B cell (primary cell): ENCODE measurements at regions not wholly inside any gene's neighbourhood (a gene's known extent, or its start where the extent isn't known, plus 50 kb on each side); places are given as distances from the start of the nearest gene placed in this dataset.

Source experiments
- ATAC-seq: fragments of 200-7000 bp; cut with Tn5 transposase; one replicate; pipeline ENCODE4 v1.10.0; 2021; ENCODE audit warnings: low read depth, mild to moderate bottlenecking, moderate number of reproducible peaks, moderate library complexity
- CTCF ChIA-PET: fragments of 350-600 bp; sonication (Branson Sonifier 250); formaldehyde crosslinking; loops from one replicate; lab custom pipeline; 2021; ENCODE audit warnings: antibody characterized with exemption, inconsistent platforms; lab: Charles Lee
- POLR2A ChIA-PET: fragments of 350-600 bp; sonication (Branson Sonifier 250); formaldehyde crosslinking; loops from one replicate; lab custom pipeline; 2021; ENCODE audit warnings: antibody characterized with exemption; lab: Charles Lee
- DNase-seq: peaks from one replicate; pipeline ENCODE4 v3.0.0; 2013
- H2AFZ ChIP-seq: 2 replicates; pipeline ENCODE4 v1.6.1; 2012; ENCODE audit warnings: mild to moderate bottlenecking, low read depth, low read length; ENCODE audit not compliant: insufficient read depth, poor library complexity, severe bottlenecking
- H3K27ac ChIP-seq, 2 donors: 1 replicate in 1 of 2; 2 replicates in 1 of 2; pipeline ENCODE4 v1.5.1; 2012 to 2013; ENCODE audit warnings: low read length in 2 of 2, mild to moderate bottlenecking in 2 of 2, moderate library complexity in 1 of 2
- H3K27me3 ChIP-seq, 4 experiments: fragments of 200-600 bp in 1 of 4; sonication (generic) in 1 of 4; replicated peaks in 1 of 4; 1 replicate in 2 of 4; 2 replicates in 2 of 4; pipeline versions ENCODE4 v1.6.1 to v1.7.0; 2013 to 2016; ENCODE audit warnings: low read length in 3 of 4, mild to moderate bottlenecking in 2 of 4, mixed read lengths in 1 of 4, moderate library complexity in 1 of 4; ENCODE audit not compliant: insufficient read depth in 4 of 4, control insufficient read depth in 3 of 4; ENCODE audit errors: control extremely low read depth in 1 of 4
- H3K36me3 ChIP-seq, 2 experiments: replicated peaks in 1 of 2; 1 replicate in 1 of 2; 2 replicates in 1 of 2; pipeline versions ENCODE4 v1.6.1 to v1.7.1; 2013; ENCODE audit warnings: low read length in 1 of 2; ENCODE audit not compliant: insufficient read depth in 2 of 2, control insufficient read depth in 1 of 2; ENCODE audit errors: control extremely low read depth in 1 of 2, extremely low read depth in 1 of 2
- H3K4me1 ChIP-seq, 2 donors: fragments of 200-600 bp in 1 of 2; sonication (generic) in 1 of 2; 1 replicate in 1 of 2; 2 replicates in 1 of 2; pipeline versions ENCODE4 v1.5.1 to v1.6.1; 2013 to 2017; ENCODE audit warnings: low read length in 2 of 2; ENCODE audit not compliant: control insufficient read depth in 2 of 2, insufficient read depth in 2 of 2
- H3K4me2 ChIP-seq: replicated peaks from 2 replicates; pipeline ENCODE3; 2012; ENCODE audit warnings: mild to moderate bottlenecking, low read depth, low read length; ENCODE audit not compliant: poor library complexity, severe bottlenecking
- H3K4me3 ChIP-seq, 5 experiments: fragments of 200-600 bp in 1 of 5; sonication (generic) in 1 of 5; 1 replicate in 3 of 5; 2 replicates in 2 of 5; pipeline versions ENCODE4 v1.5.1 to v1.7.0; 2011 to 2016; ENCODE audit warnings: low read length in 4 of 5, mild to moderate bottlenecking in 4 of 5, low read depth in 2 of 5, control low read depth in 1 of 5, moderate library complexity in 1 of 5; ENCODE audit not compliant: insufficient read depth in 1 of 5; ENCODE audit errors: control extremely low read depth in 1 of 5, extremely low read depth in 1 of 5
- H3K79me2 ChIP-seq: fragments of 200-600 bp; sonication (generic); one replicate; pipeline ENCODE4 v1.6.0; 2016; ENCODE audit warnings: low read length; ENCODE audit not compliant: control insufficient read depth, insufficient read depth
- H3K9ac ChIP-seq: fragments of 200-600 bp; sonication (generic); 2 replicates; pipeline ENCODE4 v1.6.1; 2017; ENCODE audit warnings: mild to moderate bottlenecking, low read length, moderate library complexity
- H3K9me3 ChIP-seq, 3 donors: one replicate each; pipeline versions ENCODE4 v1.6.1 to v1.7.1; 2013; ENCODE audit warnings: low read length in 2 of 3; ENCODE audit not compliant: control insufficient read depth in 2 of 3, insufficient read depth in 1 of 3; ENCODE audit errors: control extremely low read depth in 1 of 3
- H4K20me1 ChIP-seq: 2 replicates; pipeline ENCODE4 v1.6.0; 2012; ENCODE audit warnings: mild to moderate bottlenecking, low read length; ENCODE audit not compliant: insufficient read depth, control insufficient read depth, poor library complexity, severe bottlenecking
- H3K27ac Mint-ChIP-seq: one replicate; pipeline ENCODE4 v1.8.0; 2021; ENCODE audit warnings: mixed read lengths
- H3K27me3 Mint-ChIP-seq: one replicate; pipeline ENCODE4 v1.8.0; 2021; ENCODE audit warnings: mixed read lengths
- H3K4me1 Mint-ChIP-seq: one replicate; pipeline ENCODE4 v1.8.0; 2021; ENCODE audit warnings: mixed read lengths
- H3K4me3 Mint-ChIP-seq: one replicate; pipeline ENCODE4 v1.8.0; 2021; ENCODE audit warnings: mixed read lengths
- H3K9me3 Mint-ChIP-seq: one replicate; pipeline ENCODE4 v1.8.0; 2022; ENCODE audit warnings: mixed read lengths; ENCODE audit not compliant: insufficient read depth
- CTCF ChIP-seq: fragments of 200-600 bp; IDR thresholded peaks from one replicate; pipeline ENCODE4 v1.8.0; 2022; ENCODE audit warnings: antibody characterized with exemption, mild to moderate bottlenecking
- EZH2 ChIP-seq: IDR thresholded peaks from 2 replicates; pipeline ENCODE4 v1.6.1; 2012; ENCODE audit warnings: borderline replicate concordance, low read depth, mild to moderate bottlenecking, moderate library complexity, low read length; ENCODE audit not compliant: insufficient read depth, poor library complexity, severe bottlenecking
- WGBS: methylation state at CpG from one replicate; pipeline ENCODE4 v1.1.5; 2013; ENCODE audit warnings: missing lambda C conversion rate; ENCODE audit not compliant: insufficient coverage; 5-methylcytosine and 5-hydroxymethylcytosine counted together
- intact Hi-C: fragments of 100-400 bp; cut with micrococcal nuclease; formaldehyde crosslinking; loops from one replicate; pipeline ENCODE4 v1.10.0; 2022

GRCh38 chr5:147015405-147015804 is 136.8 kb upstream of the PPP2R2B start:
- Mint-ChIP-seq H3K27me3 (no peaks in the 10 kb centered on the region), H3K4me1 (no peaks in the 10 kb centered on the region), H3K27ac (no peak overlapping the region), H3K9me3 (no peaks in the 10 kb centered on the region), H3K4me3 (no peak overlapping the region)
- H3K4me2 ChIP-seq: no peak overlapping the region
- H3K4me3 ChIP-seq: no peak overlapping the region
- no peaks in the 10 kb centered on the region for H3K36me3 ChIP-seq
- intact Hi-C loops: no loop called here
- no peaks in the 10 kb centered on the region for H3K4me1 ChIP-seq
- H3K27ac ChIP-seq: no peak overlapping the region
- peaks cover 0 to 5% (median 0%) of the 10 kb centered on the region in 3 donors for H3K9me3 ChIP-seq
- H3K79me2 ChIP-seq: no peaks in the 10 kb centered on the region
- H2AFZ ChIP-seq: no peak overlapping the region
- POLR2A ChIA-PET: no interaction called here
- WGBS: 93% methylated on average over 1 of the region's 3 CpGs
- CTCF ChIA-PET: no interaction called here
- TF ChIP-seq CTCF (no peak), EZH2 (no peak)
- H4K20me1 ChIP-seq: no peaks in the 10 kb centered on the region
- ATAC-seq (no peak), DNase-seq (no peak)
- no peak overlapping the region for H3K9ac ChIP-seq
- no peaks in the 10 kb centered on the region for H3K27me3 ChIP-seq

GRCh38 chr5:147017191-147017590 is 138.6 kb upstream of the PPP2R2B start:
- ATAC-seq (no peak), DNase-seq (no peak)
- Histone ChIP-seq H3K9ac (no peak overlapping the region), H2AFZ (no peak overlapping the region), H3K9me3 (no peaks in the 10 kb centered on the region), H3K36me3 (no peaks in the 10 kb centered on the region), H3K4me3 (no peak overlapping the region), H3K4me1 (no peaks in the 10 kb centered on the region), H4K20me1 (no peaks in the 10 kb centered on the region), H3K27ac (no peak overlapping the region), H3K27me3 (no peaks in the 10 kb centered on the region), H3K4me2 (no peak overlapping the region), H3K79me2 (no peaks in the 10 kb centered on the region)
- intact Hi-C loops: no loop called here
- no peaks in the 10 kb centered on the region for H3K4me1 Mint-ChIP-seq
- POLR2A ChIA-PET: no interaction called here
- CTCF ChIA-PET: no interaction called here
- H3K27me3 Mint-ChIP-seq: no peaks in the 10 kb centered on the region
- H3K27ac Mint-ChIP-seq: no peak overlapping the region
- no peaks in the 10 kb centered on the region for H3K9me3 Mint-ChIP-seq
- no peak for TF ChIP-seq EZH2
- no peak for TF ChIP-seq CTCF
- 11% methylated on average over 3 of the region's 3 CpGs for WGBS
- H3K4me3 Mint-ChIP-seq: no peak overlapping the region
